A549 (cell line): ENCODE measurements at regions not wholly inside any gene's neighbourhood (a gene's known extent, or its start where the extent isn't known, plus 50 kb on each side); places are given as distances from the start of the nearest gene placed in this dataset.

Experiments
- ATAC-seq, 2 experiments: fragments of 200-7000 bp in 1 of 2; fragments of >200 bp in 1 of 2; cut with Nextera tagmentation in 1 of 2; cut with Tn5 transposase in 1 of 2; 3 replicates each; pipeline versions ENCODE4 v1.8.0 to v1.9.1; 2018 to 2020; ENCODE audit warnings: mild to moderate bottlenecking in 1 of 2, moderate library complexity in 1 of 2
- CTCF ChIA-PET: fragments of 300-600 bp; sonication (Branson Sonifier 250); formaldehyde crosslinking; extraction: SDS; loops from one replicate; lab custom pipeline; 2021; ENCODE audit warnings: antibody characterized with exemption, inconsistent platforms; lab: Yijun Ruan, JAX
- POLR2A ChIA-PET: fragments of 350-600 bp; formaldehyde crosslinking; extraction: SDS; loops from one replicate; lab custom pipeline; 2021; ENCODE audit warnings: antibody characterized with exemption, inconsistent platforms; lab: Yijun Ruan, JAX
- DNase-seq, 2 experiments: peaks; one replicate each; pipeline versions ENCODE4 v3.0.0 to v3.0.0-alpha.2; 2011 to 2016; ENCODE audit warnings: low read depth in 1 of 2, low spot score in 1 of 2
- FAIRE-seq: peaks from 2 replicates; lab custom pipeline; 2011; peaks lifted over from hg19 to GRCh38; lab: Jason Lieb, UNC
- H3K27ac ChIP-seq, 2 experiments: fragments of >200 bp; sonication (Bioruptor Twin); formaldehyde crosslinking; 3 replicates each; pipeline ENCODE4 v1.5.1; 2016 to 2017
- H3K4me1 ChIP-seq: fragments of >200 bp; sonication (Bioruptor Twin); formaldehyde crosslinking; 3 replicates; pipeline ENCODE4 v1.6.1; 2016
- H3K4me2 ChIP-seq: fragments of >200 bp; sonication (Bioruptor Twin); formaldehyde crosslinking; 3 replicates; pipeline ENCODE4 v1.6.1; 2016
- H3K4me3 ChIP-seq: fragments of >200 bp; sonication (Bioruptor Twin); formaldehyde crosslinking; 3 replicates; pipeline ENCODE4 v1.5.1; 2016
- H3K9me3 ChIP-seq: fragments of >200 bp; sonication (Bioruptor Twin); formaldehyde crosslinking; 3 replicates; pipeline ENCODE4 v1.6.1; 2016
- ESRRA ChIP-seq: fragments of 150-350 bp; IDR thresholded peaks from 2 replicates; pipeline ENCODE4 v1.6.1; 2014; ENCODE audit warnings: mild to moderate bottlenecking, low read length, borderline replicate concordance
- FOXS1 ChIP-seq: fragments of 250-450 bp; sonication (Bioruptor Pico); IDR thresholded peaks from 2 replicates; pipeline ENCODE4 v1.5.0; 2020; ENCODE audit warnings: mild to moderate bottlenecking, moderate library complexity
- HDAC2 ChIP-seq: fragments of 200-600 bp; sonication (generic); IDR thresholded peaks from 2 replicates; pipeline ENCODE4 v1.6.1; 2016
- HES2 ChIP-seq: fragments of >200 bp; sonication (Bioruptor Twin); formaldehyde crosslinking; IDR thresholded peaks from 2 replicates; pipeline ENCODE4 v1.6.1; 2016
- HEYL ChIP-seq: fragments of 250-450 bp; sonication (Bioruptor Pico); IDR thresholded peaks from 2 replicates; pipeline ENCODE4 v1.8.0; 2021; ENCODE audit warnings: mild to moderate bottlenecking, moderate library complexity
- HMGXB4 ChIP-seq: fragments of 250-450 bp; sonication (Bioruptor Pico); IDR thresholded peaks from 2 replicates; pipeline ENCODE4 v1.5.0; 2021; ENCODE audit warnings: mild to moderate bottlenecking, moderate library complexity, borderline replicate concordance
- JUN ChIP-seq, 2 experiments: fragments of >200 bp; sonication (Bioruptor Twin); formaldehyde crosslinking; IDR thresholded peaks; 2 replicates in 1 of 2; 3 replicates in 1 of 2; pipeline ENCODE4 v1.6.1; 2016 to 2017
- JUNB ChIP-seq: fragments of >200 bp; sonication (Bioruptor Twin); formaldehyde crosslinking; IDR thresholded peaks from 2 replicates; pipeline ENCODE4 v1.6.1; 2016
- NFE2L2 ChIP-seq: fragments of 150-350 bp; conservative IDR thresholded peaks from 2 replicates; pipeline ENCODE4 v1.6.1; 2014; ENCODE audit warnings: low read length
- NPAS2 ChIP-seq: fragments of 250-450 bp; sonication (Bioruptor Pico); IDR thresholded peaks from 2 replicates; pipeline ENCODE4 v1.8.0; 2022; ENCODE audit warnings: mild to moderate bottlenecking, moderate library complexity, borderline replicate concordance
- PBX3 ChIP-seq: IDR thresholded peaks from 2 replicates; pipeline ENCODE4 v1.6.1; 2012
- POLR2A ChIP-seq: IDR thresholded peaks from 2 replicates; pipeline ENCODE4 v1.6.1; 2012; ENCODE audit warnings: mild to moderate bottlenecking, low read length
- POLR2AphosphoS2 ChIP-seq: conservative IDR thresholded peaks from 2 replicates; pipeline ENCODE4 v1.6.1; 2012; ENCODE audit warnings: low read length, improper control_type of control experiment, inconsistent platforms
- RAD21 ChIP-seq, 2 experiments: fragments of >200 bp in 1 of 2; sonication (Bioruptor Twin) in 1 of 2; formaldehyde crosslinking in 1 of 2; IDR thresholded peaks in 1 of 2; conservative IDR thresholded peaks in 1 of 2; 2 replicates in 1 of 2; 3 replicates in 1 of 2; pipeline ENCODE4 v1.6.1; 2012 to 2018; ENCODE audit warnings: inconsistent platforms in 1 of 2
- RARB ChIP-seq: fragments of 250-450 bp; sonication (Bioruptor Pico); IDR thresholded peaks from 2 replicates; pipeline ENCODE4 v1.8.0; 2021; ENCODE audit warnings: mild to moderate bottlenecking, moderate library complexity
- SREBF2 ChIP-seq: fragments of 450-650 bp; IDR thresholded peaks from 2 replicates; pipeline ENCODE4 v1.6.1; 2014; ENCODE audit warnings: mild to moderate bottlenecking, moderate library complexity
- TP53 ChIP-seq: fragments of 250-450 bp; sonication (Bioruptor Pico); IDR thresholded peaks from 2 replicates; pipeline ENCODE4 v1.5.0; 2021; ENCODE audit warnings: mild to moderate bottlenecking, moderate library complexity
- ZSCAN20 ChIP-seq: fragments of 250-450 bp; sonication (Bioruptor Pico); IDR thresholded peaks from 2 replicates; pipeline ENCODE4 v1.8.0; 2022; ENCODE audit warnings: mild to moderate bottlenecking, moderate library complexity
- WGBS: methylation state at CpG from one replicate; pipeline ENCODE4 v1.1.6; 2017; ENCODE audit errors: missing lambda C conversion rate; 5-methylcytosine and 5-hydroxymethylcytosine counted together

- no peaks in the 10 kb centered on the region for H3K9me3 ChIP-seq
- POLR2A ChIA-PET: no interaction called here
- ATAC-seq (no peak), FAIRE-seq (no peak)
- TF ChIP-seq JUNB (no peak), HES2 (no peak), ESRRA (no peak), ZSCAN20 (no peak)
- TF ChIP-seq, all 56 proteins: peak for 0
- WGBS: 3% methylated on average over 4 of the region's 4 CpGs
- Histone ChIP-seq H3K4me1 (no peaks in the 10 kb centered on the region), H3K27ac (no peak overlapping the region), H3K4me3 (no peak overlapping the region), H3K4me2 (no peak overlapping the region)
- DNase-seq: no peak
- CTCF ChIA-PET: no interaction called here
Measured at GRCh38 chr5:2525351-2525750, 226.1 kb downstream of the IRX2 start.

- TF ChIP-seq NFE2L2 (no peak), POLR2AphosphoS2 (no peak), RAD21 (conservative IDR thresholded peaks at IDR 0.05 in 1 of 2, IDR thresholded peaks at IDR 0.05 in 1 of 2) (no peak), HEYL (no peak), RARB (CRISPR knock-in tag) (no peak), SREBF2 (no peak), JUN (IDR thresholded peaks at IDR 0.05) (no peak), HMGXB4 (CRISPR knock-in tag) (no peak)
- FAIRE-seq: no peak
- no peak for ATAC-seq
- 34% methylated on average over 13 of the region's 13 CpGs for WGBS
- Histone ChIP-seq H3K4me2 (no peak overlapping the region), H3K9me3 (no peaks in the 10 kb centered on the region), H3K4me3 (no peak overlapping the region), H3K27ac (no peak overlapping the region), H3K4me1 (no peaks in the 10 kb centered on the region)
- DNase-seq: no peak
- ChIA-PET POLR2A (no interaction called here), CTCF (no interaction called here)
Measured at GRCh38 chr5:2524620-2525019, 226.9 kb downstream of the IRX2 start.

- no peak for TF ChIP-seq ESRRA
- TF ChIP-seq PBX3: no peak
- TF ChIP-seq FOXS1 (CRISPR knock-in tag): no peak
- TF ChIP-seq NPAS2: no peak
- TF ChIP-seq HDAC2: no peak
- TF ChIP-seq, all 56 proteins: peak for 0
- Histone ChIP-seq H3K4me3 (no peak overlapping the region), H3K27ac (no peak overlapping the region), H3K4me1 (no peaks in the 10 kb centered on the region), H3K4me2 (no peak overlapping the region), H3K9me3 (no peaks in the 10 kb centered on the region)
- POLR2A ChIA-PET: no interaction called here
- FAIRE-seq: no peak
- no peak for DNase-seq
- ATAC-seq: no peak
- CTCF ChIA-PET: no interaction called here
- WGBS: 44% methylated on average over 12 of the region's 12 CpGs
Measured at GRCh38 chr5:2523180-2523579, 228.3 kb downstream of the IRX2 start.

GRCh38 chr5:2522372-2522771, 229.1 kb downstream of the IRX2 start:
- ATAC-seq: no peak
- ChIA-PET CTCF (no interaction called here), POLR2A (no interaction called here)
- Histone ChIP-seq H3K4me3 (no peak overlapping the region), H3K27ac (no peak overlapping the region), H3K4me1 (no peaks in the 10 kb centered on the region), H3K9me3 (no peaks in the 10 kb centered on the region), H3K4me2 (no peak overlapping the region)
- no peak for TF ChIP-seq POLR2A
- TF ChIP-seq TP53 (CRISPR knock-in tag): no peak
- FAIRE-seq: no peak
- no peak for DNase-seq
- WGBS: 41% methylated on average over 11 of the region's 11 CpGs
